Esophagus squamous epithelium (tissue), 5 donors: ENCODE measurements at regions not wholly inside any gene's neighbourhood (a gene's known extent, or its start where the extent isn't known, plus 50 kb on each side); places are given as distances from the start of the nearest gene placed in this dataset.

Experiments used
- DNase-seq: peaks from one replicate; lab custom pipeline; 2025; lab: John Stamatoyannopoulos, UW
- H3K27ac ChIP-seq, 4 donors: fragments of 200-600 bp; sonication (generic); one replicate each; pipeline ENCODE4 v1.5.1; 2016 to 2019; ENCODE audit warnings: mild to moderate bottlenecking in 1 of 4
- H3K27me3 ChIP-seq, 4 donors: fragments of 200-600 bp; sonication (generic); 1 replicate in 3 of 4; 2 replicates in 1 of 4; pipeline versions ENCODE4 v1.5.1 to v1.6.0; 2017 to 2021; ENCODE audit warnings: antibody characterized with exemption in 1 of 4
- H3K36me3 ChIP-seq, 3 donors: fragments of 200-600 bp; sonication (generic); one replicate each; pipeline ENCODE4 v1.5.1; 2016 to 2019
- H3K4me1 ChIP-seq, 3 donors: fragments of 200-600 bp; sonication (generic); one replicate each; pipeline ENCODE4 v1.5.1; 2017 to 2019
- H3K4me3 ChIP-seq, 4 donors: fragments of 200-600 bp; sonication (generic); 1 replicate in 3 of 4; 2 replicates in 1 of 4; pipeline ENCODE4 v1.5.1; 2016 to 2019; ENCODE audit warnings: mild to moderate bottlenecking in 2 of 4, moderate library complexity in 1 of 4
- H3K9me3 ChIP-seq, 3 donors: fragments of 200-600 bp; sonication (generic); one replicate each; pipeline ENCODE4 v1.5.1; 2016 to 2019
- POLR2A ChIP-seq, 4 donors: fragments of 450-650 bp; IDR thresholded peaks; one replicate each; pipeline ENCODE4 v1.6.1; 2017; ENCODE audit warnings: antibody characterized with exemption in 4 of 4, mild to moderate bottlenecking in 4 of 4, moderate library complexity in 3 of 4
- WGBS, 2 donors: methylation state at CpG; one replicate each; pipeline ENCODE4 v1.1.5; 2018; 5-methylcytosine and 5-hydroxymethylcytosine counted together
- intact Hi-C: fragments of 100-400 bp; cut with DNase I; formaldehyde crosslinking; loops from one replicate; pipeline ENCODE4 v1.15.0; 2022
- TF ChIP-seq, protein P1 (sequence below), 6 experiments: fragments of 450-650 bp in 4 of 6; fragments of 200-600 bp in 2 of 6; sonication (generic) in 2 of 6; IDR thresholded peaks; one replicate each; pipeline ENCODE4 v1.5.1; 2016 to 2019; ENCODE audit warnings: antibody characterized with exemption in 6 of 6, mild to moderate bottlenecking in 4 of 6, moderate library complexity in 4 of 6
- donor health status: DM: yes; HTN: yes; CAD: no.

DNA sequence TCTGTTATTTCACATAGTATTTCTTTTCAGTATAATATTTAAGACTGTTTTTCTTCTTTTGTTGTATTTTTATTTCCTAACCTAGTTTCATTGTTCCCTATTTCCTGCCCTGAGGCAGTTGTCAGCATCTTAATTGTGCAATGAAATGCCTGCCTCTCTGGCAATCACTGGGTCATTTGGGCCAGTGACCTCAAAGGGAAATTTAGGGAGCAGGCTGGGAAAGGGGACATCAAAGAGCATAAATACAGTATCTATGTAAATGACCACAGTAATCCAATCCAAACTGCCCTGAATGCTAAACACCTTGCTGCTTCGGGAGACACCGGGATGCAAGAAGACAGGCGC lies 147.8 kb downstream of the TLR5 start:
- DNase-seq = no peak
- peaks cover 0 to 11% (median 0%) of the 10 kb centered on the region in 3 donors for H3K36me3 ChIP-seq
- H3K9me3 ChIP-seq = no peaks in the 10 kb centered on the region
- TF ChIP-seq, protein P1, sequence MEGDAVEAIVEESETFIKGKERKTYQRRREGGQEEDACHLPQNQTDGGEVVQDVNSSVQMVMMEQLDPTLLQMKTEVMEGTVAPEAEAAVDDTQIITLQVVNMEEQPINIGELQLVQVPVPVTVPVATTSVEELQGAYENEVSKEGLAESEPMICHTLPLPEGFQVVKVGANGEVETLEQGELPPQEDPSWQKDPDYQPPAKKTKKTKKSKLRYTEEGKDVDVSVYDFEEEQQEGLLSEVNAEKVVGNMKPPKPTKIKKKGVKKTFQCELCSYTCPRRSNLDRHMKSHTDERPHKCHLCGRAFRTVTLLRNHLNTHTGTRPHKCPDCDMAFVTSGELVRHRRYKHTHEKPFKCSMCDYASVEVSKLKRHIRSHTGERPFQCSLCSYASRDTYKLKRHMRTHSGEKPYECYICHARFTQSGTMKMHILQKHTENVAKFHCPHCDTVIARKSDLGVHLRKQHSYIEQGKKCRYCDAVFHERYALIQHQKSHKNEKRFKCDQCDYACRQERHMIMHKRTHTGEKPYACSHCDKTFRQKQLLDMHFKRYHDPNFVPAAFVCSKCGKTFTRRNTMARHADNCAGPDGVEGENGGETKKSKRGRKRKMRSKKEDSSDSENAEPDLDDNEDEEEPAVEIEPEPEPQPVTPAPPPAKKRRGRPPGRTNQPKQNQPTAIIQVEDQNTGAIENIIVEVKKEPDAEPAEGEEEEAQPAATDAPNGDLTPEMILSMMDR (IDR thresholded peaks at IDR 0.05) = no peak
- H3K4me3 ChIP-seq = no peak overlapping the region
- intact Hi-C loops = no loop called here
- 76 to 100% methylated on average over 3 of the region's 3 CpGs for WGBS, 2 donors
- H3K4me1 ChIP-seq = peaks cover 0 to 34% (median 4%) of the 10 kb centered on the region in 3 donors
- H3K27ac ChIP-seq = peak overlapping the region in 1 of 4 donors; percentile 34
- H3K27me3 ChIP-seq = no peaks in the 10 kb centered on the region

DNA sequence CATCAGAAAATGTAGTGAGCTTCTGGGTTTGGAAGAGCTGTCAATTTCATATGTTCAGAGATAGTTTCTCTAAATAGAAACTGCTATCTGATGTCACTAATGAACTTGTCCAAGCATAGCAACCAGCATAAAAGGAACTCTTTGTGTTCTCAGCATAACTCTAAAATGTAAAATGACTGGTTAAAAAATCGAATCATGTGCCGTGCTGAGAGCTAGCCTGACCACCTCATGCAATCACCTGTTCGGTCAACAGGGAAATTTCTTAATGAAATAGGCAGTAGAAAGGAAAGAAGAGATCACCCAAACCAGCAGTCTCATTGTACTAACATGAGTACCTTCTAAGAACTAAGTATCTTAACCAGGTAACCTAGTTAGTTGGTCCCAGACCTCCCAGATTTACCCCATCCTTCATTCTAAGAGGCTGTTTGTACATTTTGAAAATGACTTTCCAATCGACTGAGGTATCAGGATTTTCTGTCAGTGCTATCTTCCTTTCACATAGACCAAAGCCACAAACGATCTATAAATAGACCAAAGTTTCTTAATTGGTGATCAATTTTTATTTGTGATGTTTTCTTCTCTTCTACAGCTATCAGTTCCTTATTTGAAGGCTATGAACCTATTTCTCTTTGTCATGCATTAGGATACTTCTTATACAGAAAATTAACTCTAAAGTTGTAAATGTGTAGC lies 147.3 kb downstream of the TLR5 start:
- no peak for DNase-seq
- H3K27ac ChIP-seq = no peak overlapping the region
- intact Hi-C loops = no loop called here
- H3K4me1 ChIP-seq = peaks cover 0 to 40% (median 4%) of the 10 kb centered on the region in 3 donors
- H3K9me3 ChIP-seq = no peaks in the 10 kb centered on the region
- TF ChIP-seq POLR2A (IDR thresholded peaks at IDR 0.05) = no peak
- TF ChIP-seq, protein P1 (IDR thresholded peaks at IDR 0.05) = no peak
- 63 to 72% methylated on average over 5 of the region's 5 CpGs for WGBS, 2 donors
- no peaks in the 10 kb centered on the region for H3K27me3 ChIP-seq
- H3K36me3 ChIP-seq = peaks cover 0 to 11% (median 0%) of the 10 kb centered on the region in 3 donors
- H3K4me3 ChIP-seq = no peak overlapping the region

DNA sequence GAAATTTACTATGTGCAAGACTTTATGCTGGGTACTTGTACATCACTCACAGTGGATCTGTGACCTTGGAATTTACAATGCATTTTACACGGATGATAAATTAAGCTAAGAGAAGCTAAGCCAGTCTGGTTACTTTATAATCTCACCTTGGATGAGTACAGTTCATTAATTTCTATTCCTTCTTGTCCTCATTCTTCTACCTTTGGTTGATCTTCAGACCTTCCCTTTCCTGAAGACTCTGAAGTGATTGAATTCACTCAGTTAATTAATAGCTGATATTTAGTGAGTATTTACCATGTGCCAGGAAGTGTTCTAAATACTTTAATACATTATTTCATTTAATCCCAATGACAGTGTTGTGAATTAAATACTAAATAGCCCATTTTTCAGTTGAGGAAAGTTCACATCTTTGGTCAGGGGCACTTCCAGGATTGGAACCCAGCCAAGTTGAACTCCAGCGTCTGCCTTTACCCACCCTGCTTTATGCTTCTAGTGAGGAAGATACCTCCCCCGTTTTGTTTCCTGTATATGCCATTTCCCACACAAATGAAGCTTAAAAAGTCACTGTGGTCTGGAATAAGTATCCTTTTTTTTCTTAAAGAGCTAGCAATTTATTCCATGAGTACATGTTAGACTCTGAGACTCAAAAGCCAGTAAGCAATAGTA lies 146.6 kb downstream of the TLR5 start:
- H3K27me3 ChIP-seq = no peaks in the 10 kb centered on the region
- H3K27ac ChIP-seq = no peak overlapping the region
- no peak for TF ChIP-seq POLR2A (IDR thresholded peaks at IDR 0.05)
- TF ChIP-seq, protein P1 (IDR thresholded peaks at IDR 0.05) = no peak
- DNase-seq = no peak
- H3K36me3 ChIP-seq = peaks cover 0 to 11% (median 0%) of the 10 kb centered on the region in 3 donors
- H3K9me3 ChIP-seq = no peaks in the 10 kb centered on the region
- H3K4me3 ChIP-seq = no peak overlapping the region
- intact Hi-C loops = no loop called here
- 56 to 58% methylated on average over 3 of the region's 3 CpGs for WGBS, 2 donors
- peaks cover 0 to 46% (median 4%) of the 10 kb centered on the region in 3 donors for H3K4me1 ChIP-seq

DNA sequence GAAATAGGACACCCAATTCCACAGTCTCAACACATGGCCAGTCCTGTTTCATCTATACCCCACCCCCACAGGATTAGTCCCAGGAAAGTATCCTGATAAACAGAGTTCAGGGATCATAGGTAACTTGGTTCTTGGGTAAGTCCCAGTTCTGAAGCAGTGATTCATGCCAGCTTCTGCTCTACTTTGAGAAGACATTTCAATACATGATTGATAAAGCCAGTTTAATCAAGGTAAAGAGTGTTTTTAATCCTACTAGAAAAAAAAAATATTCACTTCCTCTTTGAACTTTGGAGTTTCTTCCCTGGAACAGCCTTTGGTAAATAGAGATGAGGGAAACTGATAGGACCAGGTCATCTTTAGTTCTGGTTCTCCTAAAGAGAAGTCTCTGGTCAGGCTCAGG lies 142.4 kb downstream of the TLR5 start:
- H3K27me3 ChIP-seq = no peaks in the 10 kb centered on the region
- H3K4me1 ChIP-seq = peaks cover 0 to 45% (median 0%) of the 10 kb centered on the region in 3 donors
- no peaks in the 10 kb centered on the region for H3K9me3 ChIP-seq
- TF ChIP-seq POLR2A (IDR thresholded peaks at IDR 0.05) = no peak
- TF ChIP-seq, protein P1 (IDR thresholded peaks at IDR 0.05) = no peak
- no peak for DNase-seq
- H3K36me3 ChIP-seq = peaks cover 0 to 38% (median 0%) of the 10 kb centered on the region in 3 donors
- H3K4me3 ChIP-seq = no peak overlapping the region
- peak overlapping the region in 3 of 4 donors; percentile 5 to 72 (median 66) for H3K27ac ChIP-seq
- intact Hi-C loops = no loop called here
